ENCODE measurements at regions not wholly inside any gene's neighbourhood (a gene's known extent, or its start where the extent isn't known, plus 50 kb on each side); places are given as distances from the start of the nearest gene placed in this dataset.

DNA sequence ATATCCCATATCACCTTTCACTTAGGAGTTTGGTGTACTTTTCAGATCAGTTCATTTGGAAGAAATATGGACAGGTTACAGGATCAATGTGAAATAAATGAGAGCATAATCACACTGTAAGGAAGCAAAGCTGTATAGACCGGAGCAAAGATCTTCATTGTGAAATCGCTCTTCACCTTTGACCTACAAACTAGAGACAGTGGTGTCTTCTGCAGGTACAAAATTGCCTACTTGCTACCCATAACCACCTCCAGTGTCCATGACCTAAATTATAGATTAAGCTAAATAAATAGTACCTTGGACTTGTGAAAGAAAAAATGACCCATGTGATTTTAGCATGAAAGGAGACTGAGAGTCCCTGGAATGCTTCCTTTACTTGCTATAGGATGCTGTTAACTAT is 379.5 kb upstream of the SUCLG2 start:
- no peak for DNase-seq

DNA sequence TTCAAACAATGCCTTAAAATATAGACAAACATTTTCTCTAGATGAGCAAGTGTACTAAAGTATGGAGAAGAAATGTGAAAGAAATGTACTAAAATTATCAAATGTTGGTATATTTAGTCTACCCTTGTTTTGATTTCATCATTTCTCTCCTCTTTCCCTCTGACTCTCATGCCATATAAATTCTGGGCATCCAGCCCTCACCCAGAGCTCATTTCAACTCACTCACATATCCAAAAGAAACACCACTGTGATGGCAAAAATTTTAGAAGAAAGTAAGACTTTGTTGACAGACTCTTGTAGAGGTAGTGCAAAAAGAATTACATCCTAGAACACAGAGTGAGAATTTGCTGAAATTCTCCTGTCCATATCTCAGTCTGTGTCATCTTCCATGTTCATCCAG is 377.8 kb upstream of the SUCLG2 start:
- DNase-seq = no peak

DNA sequence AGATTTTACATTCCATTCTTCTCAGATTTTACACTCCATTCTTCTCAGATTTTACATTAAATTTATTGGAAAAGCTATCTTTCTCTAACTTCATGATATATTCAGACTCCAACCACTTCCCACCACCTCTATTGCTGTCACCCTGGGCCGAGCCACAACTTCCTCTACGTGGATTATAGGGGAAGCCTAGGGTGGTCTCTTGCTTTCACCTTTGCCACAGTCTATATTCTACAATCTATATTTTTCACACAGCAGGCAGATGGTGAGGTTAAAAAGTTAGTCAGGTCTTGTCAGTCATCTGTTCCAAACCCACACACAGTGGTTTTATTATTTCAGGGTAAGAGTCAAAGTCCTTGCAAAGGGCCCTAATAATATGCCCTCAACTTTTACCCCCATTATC is 370.8 kb upstream of the SUCLG2 start:
- DNase-seq = no peak

DNA sequence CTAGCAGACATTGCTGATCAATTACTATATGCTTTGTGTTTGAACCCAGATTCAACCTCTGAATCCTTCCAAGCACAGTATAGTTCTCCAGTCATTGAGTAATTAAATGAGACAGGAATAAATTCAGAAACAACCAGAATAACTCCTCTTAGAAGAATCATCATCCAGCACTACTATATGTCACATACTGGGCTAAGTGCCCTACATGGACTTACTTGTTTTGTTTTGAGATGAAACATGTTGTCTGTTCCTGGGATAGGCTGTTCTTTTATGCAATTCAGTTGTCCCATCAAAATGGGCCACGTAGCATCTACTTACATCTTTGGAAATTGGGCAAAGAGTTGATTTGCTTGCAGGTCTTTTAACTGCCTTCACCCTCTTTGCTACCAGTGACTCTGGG is 365.5 kb upstream of the SUCLG2 start:
- no peak for DNase-seq

DNA sequence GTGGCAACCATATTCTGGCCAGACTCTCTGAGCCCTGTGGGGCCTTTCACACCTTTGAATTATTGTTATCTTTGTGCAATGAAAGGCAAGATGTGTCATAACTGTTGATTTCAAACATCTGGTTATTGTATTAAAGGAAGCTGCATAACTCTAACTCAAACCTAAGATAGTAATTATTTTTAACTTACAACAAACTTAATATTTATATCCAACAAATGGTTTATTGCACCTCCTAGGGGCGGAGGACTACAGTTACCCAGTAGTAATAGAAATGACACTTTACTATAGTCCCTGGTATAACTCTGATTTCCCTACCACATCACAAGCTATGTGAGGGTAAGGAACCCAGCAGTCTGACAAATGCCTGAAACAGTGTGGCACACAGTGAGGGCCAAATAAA is 363.9 kb upstream of the SUCLG2 start:
- no peak for DNase-seq

DNA sequence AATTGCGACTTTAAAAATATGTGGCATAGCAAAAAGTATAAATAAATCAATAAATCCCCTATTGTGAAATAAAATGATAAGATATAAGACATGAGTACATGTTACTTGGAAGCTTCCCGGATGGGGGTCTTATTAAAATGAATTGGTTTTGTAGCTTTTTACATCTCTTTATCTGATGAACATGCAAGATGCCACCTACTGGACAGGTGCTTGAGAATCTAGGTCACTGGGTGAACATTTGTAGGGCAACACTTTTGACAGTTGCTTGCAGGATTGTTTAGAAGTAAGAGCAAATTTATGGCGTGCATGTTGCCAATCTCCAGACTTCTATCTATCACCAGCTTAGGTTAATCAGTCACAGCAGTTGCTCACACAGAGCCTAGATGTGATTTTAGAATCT is 362.7 kb upstream of the SUCLG2 start:
- DNase-seq = no peak

DNA sequence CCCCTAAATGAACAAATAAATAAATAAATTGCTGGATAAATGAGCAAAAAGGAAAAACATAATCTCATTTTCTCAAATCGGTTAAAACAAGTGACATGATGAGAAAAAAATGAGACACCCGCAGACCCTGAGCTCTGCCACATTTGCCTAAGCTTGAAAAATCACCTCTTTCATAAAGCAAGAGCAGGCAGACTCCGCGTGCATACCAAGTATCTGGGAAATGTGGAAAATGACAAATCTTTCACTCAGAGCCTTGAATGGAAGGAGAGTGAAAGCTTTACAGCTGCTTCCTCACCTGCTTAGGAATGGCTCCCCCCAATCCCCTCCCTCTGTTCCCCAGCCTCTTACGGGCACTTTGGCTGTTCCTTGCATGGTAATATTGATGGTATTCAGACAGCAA is 355.5 kb upstream of the SUCLG2 start:
- no peak for DNase-seq

DNA sequence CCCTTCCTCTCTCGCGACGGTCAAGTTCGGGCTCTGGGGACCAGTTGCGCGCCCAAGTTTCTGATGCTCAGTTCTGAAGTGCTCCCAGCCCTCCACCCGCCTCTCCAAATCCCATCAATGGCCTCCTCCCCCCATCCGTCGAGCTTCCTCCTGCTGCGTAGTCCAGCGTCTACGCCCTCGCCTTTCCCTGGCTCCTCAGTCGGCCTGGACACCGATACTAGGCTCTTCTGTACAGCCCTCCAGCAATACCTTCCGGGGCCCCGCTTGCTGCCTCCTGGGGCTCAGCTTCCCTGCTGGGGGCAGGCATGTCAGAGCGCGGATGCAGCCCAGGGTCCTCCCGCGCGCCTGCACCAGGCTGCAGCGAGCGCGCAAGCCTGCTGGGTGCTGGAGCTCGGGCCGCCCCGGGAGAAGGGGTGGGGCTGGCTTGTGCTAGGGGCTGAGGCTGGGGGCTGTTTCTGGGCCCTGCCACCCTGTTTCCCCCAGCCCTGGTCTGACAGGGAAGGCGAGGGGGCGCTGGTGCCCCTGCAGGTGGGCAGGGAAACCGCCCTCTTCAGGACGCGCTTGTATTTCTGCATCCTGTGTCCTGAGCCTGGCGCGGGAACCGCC is 353.3 kb upstream of the SUCLG2 start:
- no peak for DNase-seq

DNA sequence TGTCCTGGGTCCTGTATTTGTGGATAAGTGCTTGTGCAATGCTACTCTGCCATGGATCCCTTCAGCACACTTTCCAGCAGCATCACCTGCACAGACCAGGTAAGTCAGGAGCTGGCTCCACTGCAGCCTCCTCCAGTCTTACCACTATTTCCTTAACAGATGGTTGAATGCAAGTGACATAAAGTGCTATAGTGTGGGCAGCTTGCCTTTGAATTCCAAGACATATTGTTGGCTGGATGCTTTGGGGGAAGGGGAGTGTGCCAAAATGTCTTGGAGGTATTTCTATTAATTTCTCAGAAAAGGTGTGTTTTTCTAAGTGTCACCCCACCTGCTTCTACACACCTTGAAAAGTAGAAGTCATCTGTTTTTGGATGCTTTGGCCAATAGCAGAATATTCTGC is 352.2 kb upstream of the SUCLG2 start:
- DNase-seq = no peak

DNA sequence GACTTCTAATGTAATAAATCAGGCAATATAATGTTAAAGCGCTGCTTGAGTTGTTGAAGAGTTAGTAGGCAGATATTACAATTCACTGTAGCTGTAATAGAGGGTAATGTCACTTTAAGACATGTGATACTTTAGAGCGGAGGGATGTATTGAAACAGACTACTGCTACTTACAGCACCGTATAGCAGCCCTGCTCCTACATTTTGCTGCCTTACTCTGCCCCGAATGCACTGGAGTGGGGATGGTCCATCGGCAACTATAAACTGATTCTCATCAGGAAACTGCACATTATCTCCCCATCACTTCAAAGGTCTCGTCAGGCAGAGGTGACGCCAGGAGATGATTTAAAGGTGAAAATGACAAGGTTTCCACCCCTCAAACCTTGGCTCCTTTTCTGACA is 349.7 kb upstream of the SUCLG2 start:
- no peak for DNase-seq

DNA sequence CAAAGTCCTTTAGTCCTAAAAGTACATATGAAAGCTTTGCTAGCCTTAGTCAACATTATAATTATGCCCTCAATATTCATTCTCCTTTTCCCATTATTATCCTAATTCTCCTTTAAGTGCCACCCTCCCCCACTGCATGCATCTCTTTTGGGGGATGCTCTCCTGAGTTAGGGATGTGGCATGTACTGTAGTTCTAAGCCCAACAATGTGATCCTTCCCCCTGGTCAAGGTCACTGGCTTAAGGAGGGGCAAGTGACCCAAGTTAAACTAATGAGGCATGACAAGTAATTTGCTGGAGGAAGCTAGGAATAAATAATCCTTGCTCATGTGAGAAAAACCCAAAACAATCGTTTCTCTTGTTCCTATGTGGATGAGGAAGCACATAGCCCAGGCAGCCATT is 343.9 kb upstream of the SUCLG2 start:
- no peak for DNase-seq

DNA sequence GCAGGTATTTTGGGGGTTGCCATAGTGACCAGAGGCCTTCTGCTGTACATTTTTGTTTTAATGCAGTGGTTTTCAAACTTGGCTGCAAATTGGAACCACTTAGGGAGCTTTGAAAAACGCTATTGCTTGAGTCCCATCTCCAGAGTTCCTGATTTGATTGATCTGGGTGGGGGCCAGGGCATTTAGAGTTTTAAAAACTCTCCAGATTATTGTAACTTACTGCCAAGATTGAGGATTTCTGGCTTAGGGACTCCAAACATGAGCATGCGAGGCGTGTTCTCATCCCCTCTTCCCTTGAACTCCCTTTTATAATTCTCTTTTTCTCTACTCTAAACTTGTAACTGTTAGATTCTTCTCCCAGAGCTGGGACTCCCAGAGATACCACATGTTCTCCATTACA is 340.8 kb upstream of the SUCLG2 start:
- no peak for DNase-seq

DNA sequence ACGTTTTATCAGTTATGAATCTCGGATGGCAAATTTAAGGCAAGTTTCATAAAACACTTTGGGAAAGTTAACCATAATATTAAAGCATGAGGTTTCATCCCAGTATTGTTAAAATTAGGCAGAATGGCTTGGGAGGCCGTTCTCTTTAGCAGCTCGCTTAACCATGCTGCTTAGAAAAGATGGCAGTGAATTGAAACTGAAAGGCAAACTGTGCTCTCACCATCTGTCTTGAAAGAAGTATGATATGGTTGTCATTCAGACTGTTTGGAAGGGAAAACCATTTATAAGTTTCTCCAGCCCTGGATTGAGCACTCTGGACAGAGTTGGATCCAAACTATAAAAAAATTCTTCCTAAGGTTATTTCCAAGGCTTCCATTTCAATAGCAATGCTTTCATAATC is 332.3 kb upstream of the SUCLG2 start:
- DNase-seq = no peak

DNA sequence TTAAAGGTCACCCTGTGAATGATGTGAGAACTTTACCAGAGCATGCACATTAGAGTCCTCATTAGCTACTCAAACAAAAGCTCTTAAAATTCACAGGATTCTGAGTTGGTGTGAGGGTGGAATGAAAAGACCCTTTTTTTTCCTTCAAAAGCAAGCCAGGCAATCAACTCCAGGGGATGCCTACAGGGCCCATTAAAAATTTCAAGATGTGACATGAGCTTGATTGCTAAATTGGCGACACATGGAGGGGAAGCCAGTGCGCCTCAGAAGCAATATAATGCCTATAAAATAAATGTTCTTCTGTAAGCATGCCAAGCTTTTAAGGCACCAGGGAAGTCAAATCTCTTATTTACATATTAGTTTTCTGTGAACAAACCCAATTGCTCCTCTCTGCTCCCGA is 328.8 kb upstream of the SUCLG2 start:
- no peak for DNase-seq

DNA sequence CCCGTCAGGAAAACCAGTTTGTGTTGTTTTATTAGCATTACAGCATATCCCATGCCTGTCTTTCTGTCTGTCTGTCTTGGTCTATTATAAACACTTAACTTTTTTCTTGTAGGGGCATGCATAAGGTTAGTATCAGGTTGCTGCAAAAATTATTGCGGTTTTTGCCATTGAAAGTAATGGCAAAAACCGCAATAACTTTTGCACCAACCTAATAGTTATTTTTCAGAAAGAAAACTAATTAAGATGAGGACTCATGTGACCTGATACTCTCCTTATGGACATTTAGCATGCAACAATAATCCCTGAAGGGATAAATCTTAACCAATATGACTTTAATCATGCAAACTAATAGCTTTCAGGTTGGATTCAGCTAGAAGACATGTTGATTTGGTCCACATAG is 326.7 kb upstream of the SUCLG2 start:
- DNase-seq = no peak

DNA sequence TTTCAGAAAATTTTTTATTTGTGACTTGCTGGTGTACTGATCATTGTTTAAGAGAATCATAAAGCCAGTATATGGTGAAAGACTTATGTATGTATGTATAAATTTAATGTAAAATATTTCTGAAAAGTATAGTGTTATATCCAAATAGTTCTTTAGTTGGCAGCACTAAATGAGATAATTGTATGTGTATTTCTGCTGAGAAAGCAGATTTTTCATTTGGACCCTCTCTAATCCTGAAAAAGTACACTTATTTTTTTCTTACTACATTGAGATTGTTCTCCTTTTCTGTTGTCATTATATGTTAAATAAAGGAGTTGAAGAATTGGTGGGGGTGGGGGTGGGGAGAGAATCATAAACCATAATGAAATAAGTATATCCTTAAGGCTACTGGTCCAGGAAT is 324.9 kb upstream of the SUCLG2 start:
- DNase-seq = no peak

DNA sequence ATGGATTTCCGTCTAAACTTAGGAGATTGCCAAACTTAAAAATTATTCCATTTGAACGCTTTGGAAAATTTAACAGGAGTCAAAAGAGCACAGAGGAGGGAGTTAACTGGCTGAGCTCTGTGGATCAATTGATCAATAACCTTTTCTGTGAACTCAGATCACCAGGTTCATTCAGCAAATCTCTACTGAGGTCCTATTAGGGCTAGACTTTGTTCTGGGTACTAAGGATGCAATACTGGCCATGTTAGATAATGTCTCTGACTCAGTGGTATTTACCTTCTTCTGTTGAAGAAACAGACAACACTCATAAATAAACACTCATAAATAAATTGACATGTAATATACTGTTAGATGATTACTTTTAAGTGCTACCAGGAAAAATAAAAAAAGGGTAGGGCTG is 323.4 kb upstream of the SUCLG2 start:
- DNase-seq = no peak

DNA sequence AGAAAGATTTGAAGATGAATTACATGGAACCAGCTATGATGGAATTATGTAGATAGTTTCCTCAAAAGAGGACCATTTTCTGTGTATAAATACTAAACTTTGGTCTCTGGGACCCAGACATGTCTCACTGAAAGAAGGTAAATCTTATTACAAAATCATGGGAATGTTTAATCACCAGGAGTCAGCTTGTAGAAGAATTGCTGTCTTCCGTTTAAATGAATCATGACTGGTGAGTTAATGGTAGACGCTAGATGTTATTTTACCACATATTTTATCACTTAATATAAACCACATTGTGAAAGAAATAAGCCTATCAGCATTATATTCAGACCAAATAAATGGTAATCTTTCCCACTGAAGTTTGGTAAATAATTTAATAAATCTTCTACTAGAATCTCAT is 322.3 kb upstream of the SUCLG2 start:
- no peak for DNase-seq

DNA sequence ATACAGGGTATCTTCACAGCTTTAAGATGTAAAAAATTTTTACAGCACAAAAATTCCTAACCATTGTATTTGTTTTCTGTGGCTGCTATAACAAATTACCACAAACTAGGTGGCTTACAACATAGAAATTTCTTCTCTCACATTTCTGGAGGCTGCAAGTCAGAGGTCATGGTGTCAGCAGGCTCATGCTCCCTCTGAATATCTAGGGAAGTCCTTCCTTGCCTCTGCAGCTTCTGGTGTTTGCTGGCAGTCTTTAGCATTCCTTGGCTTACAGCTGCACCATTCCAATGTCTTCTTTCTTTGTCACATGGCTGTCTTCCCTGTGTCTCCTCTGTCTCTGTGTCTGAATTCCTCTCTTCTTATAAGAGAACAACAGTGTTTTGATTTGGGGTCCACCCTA is 310.2 kb upstream of the SUCLG2 start:
- no peak for DNase-seq

DNA sequence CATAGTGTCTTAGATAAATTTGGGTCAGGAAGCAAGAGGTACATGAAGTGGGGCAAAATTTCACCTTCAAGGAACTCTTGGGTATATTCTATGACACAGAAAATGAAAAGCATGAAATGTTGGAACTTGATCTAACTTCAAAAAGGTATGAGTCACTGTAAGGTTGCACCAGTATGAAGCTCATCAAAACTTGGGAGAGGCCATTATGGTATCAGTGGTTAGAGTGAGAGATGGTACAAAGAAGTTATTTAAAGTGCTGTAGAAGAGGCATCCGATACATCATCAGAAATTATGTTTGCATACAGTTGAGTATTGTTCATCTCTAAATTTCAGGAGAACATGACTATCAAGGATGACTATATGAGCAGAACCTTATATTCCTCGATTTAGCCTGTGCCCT is 302.9 kb upstream of the SUCLG2 start:
- no peak for DNase-seq

DNA sequence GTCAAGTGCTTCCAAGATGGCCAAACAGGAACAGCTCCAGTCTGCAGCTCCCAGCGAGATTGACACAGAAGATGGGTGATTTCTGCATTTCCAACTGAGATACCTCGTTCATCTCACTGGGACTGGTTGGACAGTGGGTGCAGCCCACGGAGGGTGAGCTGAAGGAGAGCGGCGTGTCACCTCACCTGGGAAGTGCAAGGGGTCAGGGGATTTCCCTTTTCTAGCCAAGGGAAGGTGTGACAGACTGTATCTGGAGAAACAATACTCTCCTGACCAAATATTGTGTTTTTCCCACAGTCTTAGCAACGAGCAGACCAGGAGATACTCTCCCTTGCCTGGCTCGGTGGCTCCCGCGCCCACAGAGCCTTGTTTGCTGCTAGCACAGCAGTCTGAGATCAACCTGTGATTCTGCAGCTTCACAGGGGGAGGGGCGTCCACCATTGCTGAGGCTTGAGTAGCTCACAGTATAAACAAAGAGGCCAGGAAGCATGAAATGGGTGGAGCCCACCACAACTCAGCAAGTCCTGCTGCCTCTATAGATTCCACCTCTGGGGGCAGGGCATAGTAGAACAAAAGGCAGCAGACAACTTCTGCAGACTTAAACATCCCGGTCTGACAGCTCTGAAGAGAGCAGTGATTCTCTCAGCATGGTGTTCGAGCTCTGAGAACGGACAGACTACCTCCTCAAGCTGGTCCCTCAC is 293.5 kb upstream of the SUCLG2 start:
- no peak for DNase-seq

DNA sequence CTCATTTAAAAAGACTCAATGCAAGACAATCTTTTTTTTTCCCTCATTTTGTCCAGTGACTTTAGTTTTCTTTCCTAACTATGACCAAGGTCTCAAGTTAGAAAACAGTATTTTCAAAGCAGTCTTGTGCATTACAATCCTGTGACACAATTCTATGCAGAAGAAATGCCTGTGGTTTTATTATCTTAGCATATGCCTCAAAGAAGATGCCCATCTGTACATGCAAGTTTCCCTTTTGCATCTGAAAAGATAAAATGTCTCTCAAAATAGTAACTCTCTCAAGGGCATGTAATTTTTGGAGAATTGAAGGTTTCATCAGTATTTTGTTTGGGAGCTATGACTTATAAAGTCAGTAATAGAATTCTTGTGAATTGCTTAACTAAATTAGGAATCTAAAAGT is 292.0 kb upstream of the SUCLG2 start:
- DNase-seq = no peak

DNA sequence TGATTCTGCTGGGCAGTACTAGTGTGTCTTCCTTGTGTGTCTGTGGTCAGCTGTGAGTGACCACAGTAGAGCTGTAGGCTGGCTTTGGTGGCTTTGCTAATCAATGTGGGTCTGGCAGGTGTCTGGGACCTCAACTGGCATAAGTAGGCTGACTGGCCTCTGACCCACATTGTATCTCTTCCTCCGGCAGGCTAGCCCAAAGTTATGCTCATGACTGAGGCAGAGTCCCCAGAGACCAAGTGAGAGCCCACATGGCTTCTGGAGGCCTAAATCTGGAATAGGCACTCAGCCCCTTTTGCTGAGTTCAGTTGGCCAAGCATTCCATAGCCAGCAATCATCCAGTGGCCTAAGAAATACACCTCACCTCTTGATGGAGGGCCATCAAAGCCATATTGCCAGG is 289.1 kb upstream of the SUCLG2 start:
- no peak for DNase-seq

DNA sequence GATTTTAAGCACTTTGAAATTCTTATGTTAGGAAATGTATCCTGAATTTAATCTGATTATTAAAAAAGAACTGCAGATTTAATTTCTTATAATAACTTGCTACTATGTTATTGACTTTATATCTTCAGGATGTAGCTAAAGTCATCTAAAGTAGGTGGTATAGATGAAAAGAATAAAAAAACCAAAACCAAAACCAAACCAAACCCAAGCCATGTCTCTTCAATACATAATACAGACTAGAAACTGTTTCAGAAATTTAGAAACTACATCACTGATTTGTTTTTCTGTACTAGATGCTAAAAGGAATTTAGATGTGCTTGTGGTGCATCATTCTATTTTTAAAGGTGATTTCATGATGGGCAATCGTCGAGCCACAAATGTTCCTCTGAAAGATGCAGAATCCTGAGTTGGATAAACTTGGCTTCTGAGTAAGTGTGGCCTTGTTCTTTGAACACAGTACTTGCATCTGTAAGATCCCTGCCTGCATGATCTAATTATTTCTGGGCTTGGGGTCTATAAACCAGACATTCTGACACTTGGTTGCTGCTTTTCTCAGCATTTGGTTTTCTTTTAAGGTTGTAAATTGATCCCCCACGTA is 287.1 kb upstream of the SUCLG2 start:
- no peak for DNase-seq
